Ectodermal cell (in vitro differentiated cells): ENCODE measurements at regions not wholly inside any gene's neighbourhood (a gene's known extent, or its start where the extent isn't known, plus 50 kb on each side); places are given as distances from the start of the nearest gene placed in this dataset.

Experiments
- H3K27ac ChIP-seq: 2 replicates; pipeline ENCODE4 v1.7.0; 2013; ENCODE audit warnings: mild to moderate bottlenecking, low read depth, low read length; ENCODE audit not compliant: insufficient read depth, poor library complexity, severe bottlenecking
- H3K27me3 ChIP-seq: 2 replicates; pipeline ENCODE4 v1.7.0; 2013; ENCODE audit warnings: mild to moderate bottlenecking, low read length; ENCODE audit not compliant: insufficient read depth, control insufficient read depth, poor library complexity, severe bottlenecking
- H3K36me3 ChIP-seq: one replicate; pipeline ENCODE4 v1.7.0; 2013; ENCODE audit warnings: low read length; ENCODE audit not compliant: control insufficient read depth, insufficient read depth
- H3K4me1 ChIP-seq: one replicate; pipeline ENCODE4 v1.7.0; 2013; ENCODE audit warnings: low read length; ENCODE audit not compliant: control insufficient read depth, insufficient read depth
- H3K4me3 ChIP-seq: 2 replicates; pipeline ENCODE4 v1.7.0; 2013; ENCODE audit warnings: low read depth, low read length, control low read depth; ENCODE audit not compliant: insufficient read depth
- H3K9me3 ChIP-seq: 2 replicates; pipeline ENCODE4 v1.7.0; 2013; ENCODE audit warnings: mild to moderate bottlenecking, low read length, moderate library complexity; ENCODE audit not compliant: control insufficient read depth
- WGBS, 2 experiments: methylation state at CpG; one replicate each; pipeline ENCODE4 v1.1.7; 2013; ENCODE audit warnings: missing lambda C conversion rate in 2 of 2; 5-methylcytosine and 5-hydroxymethylcytosine counted together

DNA sequence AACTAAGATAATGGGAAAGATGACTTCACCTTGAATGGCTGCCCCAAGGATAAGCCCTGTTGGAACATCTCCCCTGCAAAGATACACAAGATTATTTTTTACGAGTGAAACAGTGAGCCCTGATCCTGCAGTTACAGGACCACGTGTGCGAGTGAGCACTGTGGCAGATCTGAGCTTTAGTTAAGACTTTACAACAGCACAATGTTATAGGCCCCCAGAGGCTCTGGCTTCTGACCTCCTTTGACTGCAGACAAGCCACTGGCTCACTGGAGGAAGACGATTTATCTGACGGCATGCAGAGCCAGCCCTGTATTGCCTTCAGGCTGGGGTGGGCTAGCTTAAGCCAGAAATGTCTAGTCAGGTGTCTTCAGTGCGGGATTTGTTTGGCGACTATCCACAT is 174.4 kb downstream of the ARRDC4 start:
- H3K9me3 ChIP-seq: no peaks in the 10 kb centered on the region
- WGBS, 2 experiments: 94% methylated on average over 7 of the region's 7 CpGs
- H3K4me3 ChIP-seq: no peak overlapping the region
- H3K27me3 ChIP-seq: no peaks in the 10 kb centered on the region
- H3K27ac ChIP-seq: no peak overlapping the region
- no peaks in the 10 kb centered on the region for H3K4me1 ChIP-seq
- H3K36me3 ChIP-seq: no peaks in the 10 kb centered on the region

DNA sequence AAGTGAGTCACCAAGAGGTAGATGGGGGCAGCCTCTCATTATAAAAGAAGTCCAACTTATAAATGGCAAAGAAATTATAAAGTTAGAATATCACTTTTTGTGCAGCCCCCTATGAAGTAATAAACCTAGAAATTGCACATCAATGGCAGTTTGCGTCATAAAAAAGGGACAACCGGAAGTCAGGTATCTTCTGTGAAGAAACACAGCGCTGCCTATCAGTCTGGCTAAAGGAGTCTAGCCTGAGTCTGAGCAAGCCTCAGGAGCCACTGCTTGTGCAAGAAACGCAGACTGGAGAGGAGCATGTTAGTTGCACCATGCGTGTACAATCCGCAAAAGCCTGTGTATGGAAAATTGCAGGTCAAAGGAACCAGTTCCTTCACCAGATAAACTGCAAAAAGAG is 178.4 kb downstream of the ARRDC4 start:
- WGBS, 2 experiments: 80 to 82% methylated on average over 6 of the region's 6 CpGs
- H3K36me3 ChIP-seq: no peaks in the 10 kb centered on the region
- H3K27me3 ChIP-seq: no peaks in the 10 kb centered on the region
- no peak overlapping the region for H3K4me3 ChIP-seq
- no peaks in the 10 kb centered on the region for H3K9me3 ChIP-seq
- H3K4me1 ChIP-seq: no peaks in the 10 kb centered on the region
- H3K27ac ChIP-seq: no peak overlapping the region

DNA sequence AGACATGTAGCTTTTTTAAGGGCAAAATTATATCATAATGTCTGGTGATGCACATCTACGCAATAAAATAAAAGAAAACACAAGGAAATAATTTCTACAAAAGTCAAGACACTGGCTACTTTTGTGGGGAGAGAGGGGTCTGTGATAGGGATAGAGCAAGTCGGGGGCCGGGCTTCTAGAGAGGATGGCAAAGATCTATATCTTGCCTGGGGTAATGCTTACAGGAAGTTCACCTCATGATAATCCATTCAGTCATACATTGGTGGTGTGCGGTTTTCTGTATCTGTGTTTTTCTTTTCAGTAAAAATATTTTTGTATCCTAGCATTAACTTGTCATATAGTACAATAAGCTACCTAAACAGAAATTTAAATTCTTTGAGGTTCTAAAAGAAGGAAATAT is 178.8 kb downstream of the ARRDC4 start:
- Histone ChIP-seq H3K27me3 (no peaks in the 10 kb centered on the region), H3K27ac (no peak overlapping the region), H3K9me3 (no peaks in the 10 kb centered on the region), H3K36me3 (no peaks in the 10 kb centered on the region), H3K4me3 (no peak overlapping the region), H3K4me1 (no peaks in the 10 kb centered on the region)
- whole genome bisulfite sequencing, 2 experiments: 87 to 97% methylated on average over 2 to 3 of the region's 4 CpGs

DNA sequence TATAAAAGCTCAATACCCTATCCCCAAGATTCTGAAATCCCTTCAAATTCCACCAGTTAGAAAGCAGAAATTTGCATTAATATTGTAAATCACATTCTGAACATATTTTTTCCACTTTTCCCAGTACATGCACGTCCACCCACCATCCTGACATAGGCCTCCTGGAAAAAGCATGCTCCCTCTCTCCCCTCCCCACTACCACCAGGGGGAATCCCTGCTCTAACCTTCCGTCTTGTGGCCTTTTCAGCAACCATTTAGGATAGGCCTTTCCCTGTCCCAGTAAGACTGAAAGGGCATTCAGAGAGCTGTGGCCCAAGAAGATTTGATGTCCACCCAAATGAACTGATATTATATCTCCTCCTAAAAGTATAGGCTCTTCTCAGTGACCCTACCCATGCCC is 182.1 kb downstream of the ARRDC4 start:
- Histone ChIP-seq H3K27ac (no peak overlapping the region), H3K36me3 (no peaks in the 10 kb centered on the region), H3K9me3 (no peaks in the 10 kb centered on the region), H3K4me3 (no peak overlapping the region), H3K4me1 (no peaks in the 10 kb centered on the region), H3K27me3 (no peaks in the 10 kb centered on the region)
- WGBS, 2 experiments: 62 to 72% methylated on average over 2 of the region's 2 CpGs

DNA sequence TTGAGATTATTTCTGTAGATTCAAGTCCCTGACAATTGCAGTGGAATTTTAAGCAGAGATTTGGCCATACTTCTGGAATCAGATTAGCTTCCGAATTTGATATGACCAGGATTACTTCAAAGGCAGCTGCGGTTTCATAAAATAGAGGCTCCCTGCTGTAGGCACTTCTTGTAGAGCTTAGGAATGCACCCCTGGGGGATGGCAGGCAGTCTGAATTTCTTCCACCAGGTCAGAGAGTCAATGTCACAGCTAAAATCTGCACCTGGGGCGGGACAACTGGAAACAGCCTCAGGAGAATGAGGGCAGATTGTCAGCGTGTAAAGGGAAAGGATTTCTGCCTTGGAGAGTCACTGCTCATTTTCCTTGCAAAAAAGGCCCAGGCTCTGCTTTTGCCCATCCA is 182.6 kb downstream of the ARRDC4 start:
- Histone ChIP-seq H3K4me3 (no peak overlapping the region), H3K27me3 (no peaks in the 10 kb centered on the region), H3K27ac (no peak overlapping the region), H3K9me3 (no peaks in the 10 kb centered on the region), H3K4me1 (no peaks in the 10 kb centered on the region), H3K36me3 (no peaks in the 10 kb centered on the region)
- WGBS, 2 experiments: 83 to 86% methylated on average over 4 of the region's 4 CpGs

DNA sequence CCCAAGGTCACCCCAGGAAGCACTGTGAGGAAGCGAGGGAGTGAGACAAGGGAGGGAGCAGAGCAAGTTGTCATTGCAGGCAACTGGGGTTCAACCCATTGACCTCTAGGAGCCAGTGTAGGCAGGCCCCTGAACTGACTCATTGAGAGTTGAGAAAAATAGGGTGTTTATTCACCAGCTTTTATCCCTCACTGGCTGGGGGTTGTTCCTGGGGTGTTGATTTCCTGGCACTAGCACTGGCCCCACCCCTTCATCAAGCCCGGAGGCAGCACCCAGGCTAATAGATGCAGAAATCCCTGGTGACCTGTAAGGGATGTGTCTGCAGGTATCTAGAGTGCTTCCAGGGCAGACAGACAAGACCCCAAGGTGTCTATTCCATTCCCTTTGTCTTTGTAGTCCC is 183.9 kb downstream of the ARRDC4 start:
- Histone ChIP-seq H3K4me1 (no peaks in the 10 kb centered on the region), H3K27me3 (no peaks in the 10 kb centered on the region), H3K27ac (no peak overlapping the region), H3K36me3 (no peaks in the 10 kb centered on the region), H3K9me3 (no peaks in the 10 kb centered on the region), H3K4me3 (no peak overlapping the region)
- 93% methylated on average over 2 of the region's 2 CpGs for WGBS, 2 experiments

DNA sequence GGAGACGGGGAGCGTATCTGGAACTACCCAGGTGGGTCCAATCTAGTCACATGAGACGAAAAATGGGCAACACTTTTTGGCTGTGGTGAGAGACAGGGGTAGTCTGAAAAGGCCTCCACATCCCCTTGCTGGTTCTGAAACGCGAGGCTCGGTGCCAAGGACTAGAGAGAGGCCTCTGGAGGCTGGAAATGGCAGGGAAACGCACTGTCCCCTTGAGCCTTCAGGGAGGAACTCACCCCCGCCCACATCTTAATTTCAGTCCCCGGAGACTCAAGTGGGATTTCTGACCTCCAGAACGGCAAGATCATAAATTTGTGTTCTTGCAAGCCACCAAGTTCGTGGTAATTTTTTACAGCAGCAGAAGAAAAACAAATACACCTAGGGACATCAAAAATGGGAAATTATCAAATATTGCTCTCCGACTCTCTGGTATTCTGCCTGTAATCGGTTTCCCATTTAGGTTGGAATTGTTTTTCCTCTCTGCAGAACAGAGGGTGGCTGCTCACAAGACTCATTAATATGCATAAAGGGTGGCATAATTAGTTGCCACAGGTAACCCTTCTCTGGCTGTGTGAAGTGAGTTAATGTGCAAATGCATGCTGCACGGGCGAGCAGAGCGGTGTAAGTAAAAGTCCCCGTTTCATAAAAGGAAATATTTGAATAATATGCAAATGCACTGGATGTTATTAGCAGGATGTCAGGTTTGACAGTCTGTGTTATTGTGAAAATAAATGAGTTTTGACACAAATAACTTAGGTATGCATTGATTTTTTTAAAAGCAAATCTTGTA is 185.7 kb downstream of the ARRDC4 start:
- WGBS, 2 experiments: 93 to 94% methylated on average over 17 of the region's 17 CpGs
- H3K9me3 ChIP-seq: no peaks in the 10 kb centered on the region
- no peak overlapping the region for H3K27ac ChIP-seq
- no peaks in the 10 kb centered on the region for H3K27me3 ChIP-seq
- H3K4me3 ChIP-seq: no peak overlapping the region
- H3K36me3 ChIP-seq: no peaks in the 10 kb centered on the region
- H3K4me1 ChIP-seq: no peaks in the 10 kb centered on the region

DNA sequence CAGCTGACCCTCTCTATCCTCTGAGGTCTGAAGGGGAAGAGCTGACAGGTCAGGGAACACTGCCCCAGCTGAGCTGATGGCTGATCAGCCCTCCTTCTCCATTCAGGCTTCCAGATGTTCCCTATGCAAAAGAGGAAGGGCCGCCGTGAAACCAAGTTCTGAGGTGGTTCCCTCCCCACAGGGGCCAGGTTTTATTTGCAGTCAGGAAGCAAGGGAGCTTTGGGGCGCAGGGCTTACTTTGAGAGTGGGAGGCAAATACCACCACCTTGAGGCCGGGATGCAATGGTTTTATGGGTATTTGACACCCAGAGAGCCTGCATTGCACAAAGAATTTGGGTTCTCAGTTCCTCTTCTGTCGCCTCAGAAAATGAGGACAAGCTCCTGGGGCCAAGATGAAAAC is 186.9 kb downstream of the ARRDC4 start:
- Histone ChIP-seq H3K27me3 (no peaks in the 10 kb centered on the region), H3K27ac (no peak overlapping the region), H3K4me3 (no peak overlapping the region), H3K36me3 (no peaks in the 10 kb centered on the region), H3K4me1 (no peaks in the 10 kb centered on the region), H3K9me3 (no peaks in the 10 kb centered on the region)
- WGBS, 2 experiments: 74 to 78% methylated on average over 5 of the region's 5 CpGs

DNA sequence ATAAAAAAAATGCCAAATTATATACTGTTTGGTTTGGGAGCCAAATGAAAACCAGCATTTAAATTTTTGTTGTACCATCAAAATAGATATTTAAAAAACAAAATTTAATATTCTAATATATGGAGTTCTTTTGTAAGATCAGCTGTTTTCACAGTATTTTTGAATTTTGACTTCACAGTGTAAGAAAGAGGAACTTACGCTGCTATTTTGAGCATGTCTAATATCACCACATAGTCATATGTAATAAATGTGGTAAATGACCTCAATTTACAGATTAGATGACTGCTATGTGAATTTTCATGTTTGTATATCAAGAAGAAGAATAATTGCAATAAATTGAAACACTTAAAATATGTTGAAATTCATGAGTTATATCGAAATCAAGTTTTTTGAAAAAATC is 189.6 kb downstream of the ARRDC4 start:
- no peaks in the 10 kb centered on the region for H3K36me3 ChIP-seq
- no peaks in the 10 kb centered on the region for H3K4me1 ChIP-seq
- H3K9me3 ChIP-seq: no peaks in the 10 kb centered on the region
- no peak overlapping the region for H3K27ac ChIP-seq
- WGBS, 2 experiments: 93% methylated on average over 2 of the region's 2 CpGs; no CpG with 5 or more reads in 1 of the 2 experiments
- H3K4me3 ChIP-seq: no peak overlapping the region
- H3K27me3 ChIP-seq: no peaks in the 10 kb centered on the region

DNA sequence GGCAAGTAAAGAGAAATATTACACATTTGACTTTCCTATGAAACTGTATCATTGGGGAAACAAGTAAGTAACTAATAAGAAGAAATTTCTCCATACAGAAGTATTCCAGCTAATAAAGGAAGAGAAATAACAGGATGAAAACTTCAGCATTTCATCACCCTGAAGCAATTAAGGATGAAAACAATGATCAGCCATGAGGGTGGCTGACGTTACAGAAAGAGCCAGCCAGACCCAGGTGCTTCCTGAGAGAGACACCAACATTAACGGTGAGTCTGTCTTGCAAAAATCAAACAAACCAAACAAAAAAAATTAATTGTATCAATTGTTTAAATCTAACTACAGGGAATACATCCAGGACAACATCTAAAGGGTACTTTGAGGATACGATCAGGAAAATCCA is 190.0 kb downstream of the ARRDC4 start:
- 82 to 86% methylated on average over 1 to 3 of the region's 3 CpGs for WGBS, 2 experiments
- no peaks in the 10 kb centered on the region for H3K9me3 ChIP-seq
- H3K4me3 ChIP-seq: no peak overlapping the region
- H3K27ac ChIP-seq: no peak overlapping the region
- no peaks in the 10 kb centered on the region for H3K36me3 ChIP-seq
- no peaks in the 10 kb centered on the region for H3K27me3 ChIP-seq
- H3K4me1 ChIP-seq: no peaks in the 10 kb centered on the region

DNA sequence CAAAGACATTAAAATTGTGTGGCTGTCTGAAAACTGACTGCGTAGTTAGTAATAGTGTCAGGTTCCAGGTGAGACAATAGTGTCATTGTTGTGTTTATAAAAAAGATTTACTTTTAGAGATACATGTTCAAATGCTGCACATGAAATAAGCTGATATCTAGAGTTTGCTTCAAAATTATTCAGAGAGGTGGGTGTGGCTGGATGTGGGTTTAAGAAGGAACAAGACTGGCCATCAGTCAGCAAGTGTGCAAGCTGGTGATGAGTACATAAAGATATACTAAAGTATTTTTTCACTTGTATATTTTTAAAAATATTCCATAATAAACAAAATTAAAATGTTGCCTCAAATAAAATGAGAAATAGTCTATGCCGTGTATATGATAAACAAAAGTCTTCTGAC is 190.6 kb downstream of the ARRDC4 start:
- H3K27me3 ChIP-seq: no peaks in the 10 kb centered on the region
- H3K4me1 ChIP-seq: no peaks in the 10 kb centered on the region
- no peaks in the 10 kb centered on the region for H3K36me3 ChIP-seq
- H3K4me3 ChIP-seq: no peak overlapping the region
- no peaks in the 10 kb centered on the region for H3K9me3 ChIP-seq
- H3K27ac ChIP-seq: no peak overlapping the region
- 92 to 94% methylated on average over 1 of the region's 2 CpGs for WGBS, 2 experiments
